ENCODE measurements at regions not wholly inside any gene's neighbourhood (a gene's known extent, or its start where the extent isn't known, plus 50 kb on each side); places are given as distances from the start of the nearest gene placed in this dataset.
"Not testable (repeated sequence)": the region's sequence is repeated elsewhere in the genome, so short reads cannot be mapped to it uniquely, and the experiment has no call there.

DNA sequence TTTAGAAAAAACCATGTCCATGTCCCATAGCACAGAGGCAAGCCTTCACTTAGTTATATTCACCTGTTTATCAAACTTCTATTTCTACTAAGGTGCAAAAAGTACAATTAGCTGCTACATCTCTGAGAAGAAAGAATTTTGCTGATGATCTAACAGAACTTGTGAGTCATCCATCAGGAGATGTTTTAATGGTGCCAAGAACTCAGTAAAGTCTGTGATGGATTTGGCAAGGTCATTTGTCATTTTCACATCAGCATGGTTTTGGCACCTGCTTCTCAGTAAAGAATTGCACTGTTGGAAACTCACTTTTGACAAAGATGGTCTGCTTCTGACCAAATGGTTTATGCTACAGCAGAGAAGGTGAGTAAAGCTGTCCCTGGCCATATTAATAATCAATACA, 195.7 kb upstream of the TMEFF2 start:
- DNase-seq (ENCODE audit: low spot score), result no peak
- TF ChIP-seq, protein P1, sequence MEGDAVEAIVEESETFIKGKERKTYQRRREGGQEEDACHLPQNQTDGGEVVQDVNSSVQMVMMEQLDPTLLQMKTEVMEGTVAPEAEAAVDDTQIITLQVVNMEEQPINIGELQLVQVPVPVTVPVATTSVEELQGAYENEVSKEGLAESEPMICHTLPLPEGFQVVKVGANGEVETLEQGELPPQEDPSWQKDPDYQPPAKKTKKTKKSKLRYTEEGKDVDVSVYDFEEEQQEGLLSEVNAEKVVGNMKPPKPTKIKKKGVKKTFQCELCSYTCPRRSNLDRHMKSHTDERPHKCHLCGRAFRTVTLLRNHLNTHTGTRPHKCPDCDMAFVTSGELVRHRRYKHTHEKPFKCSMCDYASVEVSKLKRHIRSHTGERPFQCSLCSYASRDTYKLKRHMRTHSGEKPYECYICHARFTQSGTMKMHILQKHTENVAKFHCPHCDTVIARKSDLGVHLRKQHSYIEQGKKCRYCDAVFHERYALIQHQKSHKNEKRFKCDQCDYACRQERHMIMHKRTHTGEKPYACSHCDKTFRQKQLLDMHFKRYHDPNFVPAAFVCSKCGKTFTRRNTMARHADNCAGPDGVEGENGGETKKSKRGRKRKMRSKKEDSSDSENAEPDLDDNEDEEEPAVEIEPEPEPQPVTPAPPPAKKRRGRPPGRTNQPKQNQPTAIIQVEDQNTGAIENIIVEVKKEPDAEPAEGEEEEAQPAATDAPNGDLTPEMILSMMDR (IDR thresholded peaks at IDR 0.05; ENCODE audit: extremely low read depth, missing control alignments), result no peak

GRCh38 chr2:192384191-192384590, 189.5 kb upstream of the TMEFF2 start:
- DNase-seq (ENCODE audit: low spot score), result not testable (repeated sequence)

DNA sequence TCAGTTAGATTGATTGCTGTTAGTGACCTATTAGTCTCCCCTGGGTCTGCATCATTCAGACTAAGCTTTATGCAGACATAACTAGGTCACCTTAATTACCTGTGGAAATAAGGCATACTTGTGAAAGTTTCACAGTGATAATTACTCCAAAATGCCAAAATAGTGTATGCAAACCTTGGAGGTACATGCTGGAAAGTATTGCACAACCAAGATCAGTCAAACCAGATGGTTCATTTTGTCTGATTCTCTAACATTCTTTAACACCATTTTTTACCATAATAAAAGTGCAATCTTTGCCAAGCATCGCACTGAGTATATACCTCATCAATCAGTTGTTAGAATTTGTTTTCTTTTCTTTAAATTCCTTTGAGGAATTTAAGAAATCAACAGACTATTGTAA, 186.3 kb upstream of the TMEFF2 start:
- no peak for DNase-seq (ENCODE audit: low spot score)
- TF ChIP-seq, protein P1 (IDR thresholded peaks at IDR 0.05; ENCODE audit: extremely low read depth, missing control alignments), result no peak

GRCh38 chr2:192379736-192380135, 185.0 kb upstream of the TMEFF2 start:
- TF ChIP-seq, protein P1 (IDR thresholded peaks at IDR 0.05; ENCODE audit: extremely low read depth, missing control alignments), result no peak

DNA sequence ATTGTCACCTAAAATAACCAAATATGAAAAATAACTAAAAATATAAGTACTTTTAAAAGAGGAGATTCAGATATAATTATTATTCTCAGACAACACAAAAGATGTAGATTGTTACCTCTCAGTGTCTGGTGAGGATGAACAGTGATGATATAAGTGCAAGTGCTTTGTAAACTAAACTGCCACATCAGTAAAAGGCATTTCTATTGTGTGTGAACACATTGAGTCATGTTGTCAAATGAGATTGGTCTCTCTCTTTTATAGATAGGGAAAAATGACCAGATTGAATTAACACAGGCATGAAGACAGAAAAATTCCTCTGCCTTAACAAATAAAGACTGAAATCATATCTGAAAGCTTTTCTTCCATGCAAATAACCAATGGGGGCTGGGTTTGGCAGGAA, 182.4 kb upstream of the TMEFF2 start:
- TF ChIP-seq, protein P1 (IDR thresholded peaks at IDR 0.05; ENCODE audit: extremely low read depth, missing control alignments), result no peak
- DNase-seq (ENCODE audit: low spot score), result no peak

More at GRCh38 chr2:192379736-192380135, 185.0 kb upstream of the TMEFF2 start:
- DNase-seq (ENCODE audit: low spot score), result no peak

GRCh38 chr2:192373754-192374153, 179.0 kb upstream of the TMEFF2 start:
- DNase-seq (ENCODE audit: low spot score), result no peak
- TF ChIP-seq, protein P1 (IDR thresholded peaks at IDR 0.05; ENCODE audit: extremely low read depth, missing control alignments), result no peak

DNA sequence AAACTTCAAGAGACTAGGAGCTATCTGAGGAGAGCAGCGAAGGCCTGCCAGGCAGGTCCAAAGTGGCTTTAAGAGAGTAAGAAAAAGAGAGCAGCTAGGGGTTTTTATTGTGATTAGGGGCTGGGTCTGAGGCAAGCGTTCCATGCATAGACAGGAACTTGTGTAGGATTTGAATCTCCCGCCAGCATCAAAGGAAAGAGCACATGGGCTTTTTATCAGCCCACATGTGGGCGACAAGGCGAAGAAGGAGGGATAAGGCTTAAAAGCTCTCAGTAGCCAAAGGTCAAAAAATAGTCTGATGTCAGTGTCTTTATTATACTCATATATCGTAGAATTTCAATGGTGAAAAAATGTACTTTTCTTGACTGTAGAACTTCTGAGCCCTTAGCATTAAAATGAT, 178.5 kb upstream of the TMEFF2 start:
- TF ChIP-seq, protein P1 (IDR thresholded peaks at IDR 0.05; ENCODE audit: extremely low read depth, missing control alignments), result no peak
- DNase-seq (ENCODE audit: low spot score), result no peak

DNA sequence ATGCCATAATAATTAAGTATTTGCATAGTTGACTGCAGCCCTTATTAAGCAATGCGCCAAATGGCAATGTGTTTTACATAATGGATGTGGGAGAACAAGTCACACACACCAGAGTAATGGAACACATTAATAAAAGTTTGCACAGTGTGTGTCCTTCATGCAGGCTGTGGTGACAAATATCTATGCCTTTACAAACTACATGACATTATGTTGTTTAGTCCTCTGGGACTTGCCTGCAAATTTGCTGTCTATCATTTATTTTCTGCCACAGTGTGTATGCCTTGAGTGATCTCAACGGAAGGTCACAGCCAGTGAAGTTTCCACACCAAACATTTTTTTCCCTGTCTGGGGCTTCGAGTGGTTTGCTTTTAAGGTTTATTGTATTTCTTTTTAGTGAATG, 175.2 kb upstream of the TMEFF2 start:
- TF ChIP-seq, protein P1 (IDR thresholded peaks at IDR 0.05; ENCODE audit: extremely low read depth, missing control alignments), result no peak
- no peak for DNase-seq (ENCODE audit: low spot score)

Data from GM20000 (cell line).